ENCODE measurements at regions not wholly inside any gene's neighbourhood (a gene's known extent, or its start where the extent isn't known, plus 50 kb on each side); places are given as distances from the start of the nearest gene placed in this dataset.

- TF ChIP-seq POLR2A (IDR thresholded peaks at IDR 0.05), result no peak
- TF ChIP-seq, protein P1, sequence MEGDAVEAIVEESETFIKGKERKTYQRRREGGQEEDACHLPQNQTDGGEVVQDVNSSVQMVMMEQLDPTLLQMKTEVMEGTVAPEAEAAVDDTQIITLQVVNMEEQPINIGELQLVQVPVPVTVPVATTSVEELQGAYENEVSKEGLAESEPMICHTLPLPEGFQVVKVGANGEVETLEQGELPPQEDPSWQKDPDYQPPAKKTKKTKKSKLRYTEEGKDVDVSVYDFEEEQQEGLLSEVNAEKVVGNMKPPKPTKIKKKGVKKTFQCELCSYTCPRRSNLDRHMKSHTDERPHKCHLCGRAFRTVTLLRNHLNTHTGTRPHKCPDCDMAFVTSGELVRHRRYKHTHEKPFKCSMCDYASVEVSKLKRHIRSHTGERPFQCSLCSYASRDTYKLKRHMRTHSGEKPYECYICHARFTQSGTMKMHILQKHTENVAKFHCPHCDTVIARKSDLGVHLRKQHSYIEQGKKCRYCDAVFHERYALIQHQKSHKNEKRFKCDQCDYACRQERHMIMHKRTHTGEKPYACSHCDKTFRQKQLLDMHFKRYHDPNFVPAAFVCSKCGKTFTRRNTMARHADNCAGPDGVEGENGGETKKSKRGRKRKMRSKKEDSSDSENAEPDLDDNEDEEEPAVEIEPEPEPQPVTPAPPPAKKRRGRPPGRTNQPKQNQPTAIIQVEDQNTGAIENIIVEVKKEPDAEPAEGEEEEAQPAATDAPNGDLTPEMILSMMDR (IDR thresholded peaks at IDR 0.05), result no peak
Observed at GRCh38 chr10:8288600-8288999, 234.1 kb downstream of the GATA3 start.
